RWPE2 (cell line): ENCODE measurements at regions not wholly inside any gene's neighbourhood (a gene's known extent, or its start where the extent isn't known, plus 50 kb on each side); places are given as distances from the start of the nearest gene placed in this dataset.
"Not testable (repeated sequence)": the region's sequence is repeated elsewhere in the genome, so short reads cannot be mapped to it uniquely, and the experiment has no call there.

Experiments
- ATAC-seq: fragments of 200-7000 bp; cut with Tn5 transposase; 3 replicates; pipeline ENCODE4 v1.9.1; 2021; ENCODE audit warnings: low read depth
- DNase-seq: peaks from one replicate; pipeline ENCODE4 v3.0.0-alpha.2; 2020; ENCODE audit warnings: low spot score
- H3K27ac ChIP-seq: fragments of 450-650 bp; 2 replicates; pipeline ENCODE4 v1.5.1; 2017; ENCODE audit warnings: mild to moderate bottlenecking; ENCODE audit not compliant: poor library complexity, severe bottlenecking
- H3K27me3 ChIP-seq: fragments of 250-450 bp; sonication (Bioruptor Pico); 2 replicates; pipeline ENCODE4 v1.5.1; 2021; ENCODE audit warnings: mild to moderate bottlenecking, moderate library complexity; ENCODE audit not compliant: insufficient read depth, poor library complexity, severe bottlenecking
- H3K36me3 ChIP-seq: fragments of 250-450 bp; sonication (Bioruptor Pico); 2 replicates; pipeline ENCODE4 v1.5.1; 2020; ENCODE audit warnings: low read depth, mild to moderate bottlenecking, moderate library complexity
- H3K4me1 ChIP-seq: fragments of 250-450 bp; sonication (Bioruptor Pico); 2 replicates; pipeline ENCODE4 v1.5.1; 2021; ENCODE audit warnings: mild to moderate bottlenecking, moderate library complexity; ENCODE audit not compliant: insufficient read depth, poor library complexity, severe bottlenecking
- H3K4me3 ChIP-seq: fragments of 250-450 bp; sonication (Bioruptor Pico); 2 replicates; pipeline ENCODE4 v1.5.1; 2021; ENCODE audit warnings: mild to moderate bottlenecking, moderate library complexity; ENCODE audit not compliant: severe bottlenecking
- H3K9me3 ChIP-seq: fragments of 250-450 bp; sonication (Bioruptor Pico); 2 replicates; pipeline ENCODE4 v1.5.1; 2021; ENCODE audit warnings: mild to moderate bottlenecking, moderate library complexity; ENCODE audit not compliant: severe bottlenecking
- CTCF ChIP-seq: fragments of 450-650 bp; IDR thresholded peaks from one replicate; pipeline ENCODE4 v1.5.1; 2017; ENCODE audit warnings: mild to moderate bottlenecking, moderate library complexity; ENCODE audit not compliant: poor library complexity, severe bottlenecking

DNA sequence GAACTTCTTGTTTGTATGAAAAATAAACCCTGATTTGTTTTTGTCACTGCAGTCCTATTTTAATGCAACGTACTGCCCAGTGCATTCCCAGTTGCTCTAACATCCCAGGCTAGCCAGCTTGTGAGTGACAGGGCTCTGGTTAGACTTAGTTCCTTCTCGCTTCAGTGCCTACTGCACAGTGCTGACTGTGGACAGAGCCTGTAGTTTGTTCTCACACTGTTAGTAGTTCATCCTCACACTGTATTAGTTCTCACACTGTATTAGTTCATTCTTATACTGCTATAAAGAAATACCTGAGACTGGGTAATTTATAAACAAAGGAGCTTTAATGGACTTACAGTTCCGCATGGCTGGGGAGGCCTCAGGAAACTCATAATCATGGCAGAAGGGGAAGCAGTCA lies 116.6 kb upstream of the SALL1 start:
- TF ChIP-seq CTCF = no peak
- DNase-seq = no peak
- Histone ChIP-seq H3K27me3 (no peaks in the 10 kb centered on the region), H3K9me3 (no peaks in the 10 kb centered on the region), H3K4me3 (no peak overlapping the region), H3K36me3 (no peaks in the 10 kb centered on the region), H3K4me1 (no peaks in the 10 kb centered on the region), H3K27ac (no peak overlapping the region)
- ATAC-seq = no peak

GRCh38 chr16:51262428-51262827 lies 111.4 kb upstream of the SALL1 start:
- no peaks in the 10 kb centered on the region for H3K4me1 ChIP-seq
- H3K27ac ChIP-seq = no peak overlapping the region
- DNase-seq = no peak
- H3K4me3 ChIP-seq = no peak overlapping the region
- H3K27me3 ChIP-seq = no peaks in the 10 kb centered on the region
- TF ChIP-seq CTCF = no peak
- no peaks in the 10 kb centered on the region for H3K36me3 ChIP-seq
- H3K9me3 ChIP-seq = no peaks in the 10 kb centered on the region
- ATAC-seq = no peak

GRCh38 chr16:51261919-51262318 lies 110.8 kb upstream of the SALL1 start:
- Histone ChIP-seq H3K9me3 (no peaks in the 10 kb centered on the region), H3K27me3 (no peaks in the 10 kb centered on the region), H3K4me1 (no peaks in the 10 kb centered on the region), H3K27ac (no peak overlapping the region), H3K36me3 (no peaks in the 10 kb centered on the region), H3K4me3 (no peak overlapping the region)
- no peak for DNase-seq
- no peak for ATAC-seq
- TF ChIP-seq CTCF = no peak

GRCh38 chr16:51255349-51255972 lies 104.4 kb upstream of the SALL1 start:
- no peak for ATAC-seq
- Histone ChIP-seq H3K36me3 (no peaks in the 10 kb centered on the region), H3K27ac (no peak overlapping the region), H3K9me3 (no peaks in the 10 kb centered on the region), H3K27me3 (no peaks in the 10 kb centered on the region), H3K4me1 (no peaks in the 10 kb centered on the region), H3K4me3 (no peak overlapping the region)
- no peak for TF ChIP-seq CTCF
- no peak for DNase-seq

- H3K27ac ChIP-seq = not testable (repeated sequence)
Measured at GRCh38 chr16:51254390-51254789, 103.3 kb upstream of the SALL1 start.

More at GRCh38 chr16:51254390-51254789, 103.3 kb upstream of the SALL1 start:
- H3K27me3 ChIP-seq, H3K4me1 ChIP-seq, H3K9me3 ChIP-seq, DNase-seq, ATAC-seq, H3K4me3 ChIP-seq, H3K36me3 ChIP-seq: not testable (repeated sequence)
